HepG2 (cell line): ENCODE measurements at regions not wholly inside any gene's neighbourhood (a gene's known extent, or its start where the extent isn't known, plus 50 kb on each side); places are given as distances from the start of the nearest gene placed in this dataset.

Source experiments
- ATAC-seq: fragments of 200-7000 bp; cut with Tn5 transposase; 3 replicates; pipeline ENCODE4 v1.9.1; 2020; ENCODE audit warnings: mild to moderate bottlenecking, moderate library complexity
- BruUV-seq: library from RNA; stranded (reverse); fragments of 400-500 nt; replicated peaks from 2 replicates; lab custom pipeline; 2021; lab: Mats Ljungman, UMichigan
- CTCF ChIA-PET: fragments of 300-600 bp; formaldehyde crosslinking; extraction: SDS; loops from one replicate; lab custom pipeline; 2021; ENCODE audit warnings: low total read pairs, inconsistent platforms, low intra/inter-chr PET ratio; lab: Yijun Ruan, JAX
- POLR2A ChIA-PET: fragments of 350-600 bp; sonication (Branson Sonifier 250); formaldehyde crosslinking; loops from one replicate; lab custom pipeline; 2020; ENCODE audit warnings: antibody characterized with exemption, inconsistent platforms; lab: Yijun Ruan, JAX
- DNase-seq: peaks from one replicate; pipeline ENCODE4 v3.0.0-alpha.2; 2015; ENCODE audit warnings: low spot score
- FAIRE-seq: peaks from 3 replicates; lab custom pipeline; 2011; peaks lifted over from hg19 to GRCh38; lab: Jason Lieb, UNC
- H2AFZ ChIP-seq: one replicate; pipeline ENCODE4 v1.6.1; 2011; ENCODE audit warnings: low read length, inconsistent platforms
- H3K27ac ChIP-seq: fragments of 300-600 bp; 3 replicates; pipeline ENCODE4 v1.8.0; 2011; ENCODE audit warnings: mixed run types, mild to moderate bottlenecking, mixed read lengths, low read length, inconsistent platforms; ENCODE audit not compliant: insufficient read depth; ENCODE audit errors: extremely low read length
- H3K27me3 ChIP-seq, 2 experiments: fragments of 200-600 bp in 1 of 2; 2 replicates in 1 of 2; 3 replicates in 1 of 2; pipeline versions ENCODE4 v1.6.0 to v1.8.0; 2011; ENCODE audit warnings: low read length in 2 of 2, mild to moderate bottlenecking in 2 of 2, moderate library complexity in 2 of 2, inconsistent platforms in 1 of 2; ENCODE audit not compliant: insufficient read depth in 2 of 2, control insufficient read depth in 1 of 2
- H3K36me3 ChIP-seq, 2 experiments: fragments of 200-600 bp in 1 of 2; replicated peaks in 1 of 2; 2 replicates in 1 of 2; 3 replicates in 1 of 2; pipeline versions ENCODE4 v1.5.1 to v1.8.0; 2011; ENCODE audit warnings: low read length in 2 of 2, inconsistent platforms in 1 of 2; ENCODE audit not compliant: insufficient read depth in 2 of 2, control insufficient read depth in 1 of 2
- H3K4me1 ChIP-seq: 2 replicates; pipeline ENCODE4 v1.5.1; 2012; ENCODE audit warnings: low read length, inconsistent platforms; ENCODE audit not compliant: insufficient read depth
- H3K4me2 ChIP-seq: 2 replicates; pipeline ENCODE4 v1.6.0; 2011; ENCODE audit warnings: low read depth, low read length, inconsistent platforms
- H3K4me3 ChIP-seq, 3 experiments: fragments of 200-600 bp in 1 of 3; sonication (generic), shearing (Covaris generic) in 1 of 3; replicated peaks in 1 of 3; 2 replicates each; pipeline ENCODE4 v1.5.1; 2011 to 2016; ENCODE audit warnings: low read length in 3 of 3, inconsistent platforms in 2 of 3, low read depth in 2 of 3, mild to moderate bottlenecking in 2 of 3, control low read depth in 1 of 3, mixed read lengths in 1 of 3; ENCODE audit not compliant: insufficient read depth in 1 of 3
- H3K79me2 ChIP-seq: one replicate; pipeline ENCODE4 v1.6.1; 2011; ENCODE audit warnings: low read length, inconsistent platforms; ENCODE audit not compliant: insufficient read depth
- H3K9ac ChIP-seq: 2 replicates; pipeline ENCODE4 v1.6.0; 2011; ENCODE audit warnings: mild to moderate bottlenecking, low read depth, low read length, inconsistent platforms; ENCODE audit not compliant: insufficient read depth
- H3K9me3 ChIP-seq: 2 replicates; pipeline ENCODE4 v1.5.1; 2012; ENCODE audit warnings: mild to moderate bottlenecking, low read length
- H4K20me1 ChIP-seq: 2 replicates; pipeline ENCODE4 v1.6.0; 2011; ENCODE audit warnings: inconsistent platforms, mild to moderate bottlenecking, low read length, moderate library complexity; ENCODE audit not compliant: insufficient read depth
- EP300 ChIP-seq, 3 experiments: sonication (generic) in 1 of 3; formaldehyde crosslinking in 1 of 3; IDR thresholded peaks; 2 replicates each; pipeline versions ENCODE4 v1.5.1 to v1.6.1; 2011 to 2020; ENCODE audit warnings: low read depth in 2 of 3, low read length in 2 of 3, borderline replicate concordance in 1 of 3, improper control_type of control experiment in 1 of 3, mild to moderate bottlenecking in 1 of 3, missing genetic modification reagents in 1 of 3, moderate library complexity in 1 of 3
- KLF9 ChIP-seq: IDR thresholded peaks from 2 replicates; pipeline ENCODE4 v1.6.1; 2016; ENCODE audit warnings: low read depth
- NFRKB ChIP-seq: fragments of 450-650 bp; IDR thresholded peaks from 2 replicates; pipeline ENCODE4 v1.6.1; 2017
- SATB2 ChIP-seq: sonication (generic); formaldehyde crosslinking; IDR thresholded peaks from 2 replicates; pipeline ENCODE4 v1.5.0; 2020; ENCODE audit warnings: missing genetic modification reagents
- ZMYM3 ChIP-seq: sonication (generic); formaldehyde crosslinking; IDR thresholded peaks from 2 replicates; pipeline ENCODE4 v1.5.1; 2020; ENCODE audit warnings: mild to moderate bottlenecking, missing genetic modification reagents
- ZNF296 ChIP-seq: sonication (generic); formaldehyde crosslinking; conservative IDR thresholded peaks from 2 replicates; pipeline ENCODE4 v1.5.0; 2020; ENCODE audit warnings: mild to moderate bottlenecking, missing genetic modification reagents
- ZNF333 ChIP-seq: sonication (generic); formaldehyde crosslinking; IDR thresholded peaks from 2 replicates; pipeline ENCODE4 v1.4.0; 2020; ENCODE audit warnings: mild to moderate bottlenecking, missing genetic modification reagents, borderline replicate concordance
- ZNF350 ChIP-seq: sonication (generic); formaldehyde crosslinking; IDR thresholded peaks from 2 replicates; pipeline ENCODE4 v1.4.0; 2020; ENCODE audit warnings: mild to moderate bottlenecking, low read depth, missing genetic modification reagents, borderline replicate concordance
- ZNF382 ChIP-seq: sonication (generic); formaldehyde crosslinking; IDR thresholded peaks from 2 replicates; pipeline ENCODE4 v1.5.0; 2020; ENCODE audit warnings: missing genetic modification reagents, mild to moderate bottlenecking, borderline replicate concordance
- ZNF792 ChIP-seq: IDR thresholded peaks from 2 replicates; pipeline ENCODE4 v1.6.1; 2016
- ZNF83 ChIP-seq: sonication (generic); formaldehyde crosslinking; IDR thresholded peaks from 2 replicates; pipeline ENCODE4 v1.4.0; 2020; ENCODE audit warnings: missing genetic modification reagents, mild to moderate bottlenecking, borderline replicate concordance
- WGBS: methylation state at CpG from one replicate; pipeline ENCODE4 v1.1.6; 2017; ENCODE audit warnings: low lambda C conversion rate; 5-methylcytosine and 5-hydroxymethylcytosine counted together
- in situ Hi-C: cut with HindIII; loops from 2 replicates; pipeline ENCODE4 v1.10.0; 2017; ENCODE audit warnings: low pct_unique_long_range_greater_than_20kb; ENCODE audit not compliant: extremely low pct_ligation_motif_present
- intact Hi-C: fragments of 100-400 bp; cut with micrococcal nuclease; formaldehyde crosslinking; loops from one replicate; pipeline ENCODE4 v1.10.0; 2022; ENCODE audit not compliant: unreplicated experiment
- TF ChIP-seq, protein P1 (sequence below): sonication (generic); formaldehyde crosslinking; IDR thresholded peaks from 2 replicates; pipeline ENCODE4 v1.5.0; 2020; ENCODE audit warnings: mild to moderate bottlenecking, missing genetic modification reagents, borderline replicate concordance
- TF ChIP-seq, protein P2 (sequence below): sonication (generic); formaldehyde crosslinking; IDR thresholded peaks from 2 replicates; pipeline ENCODE4 v1.9.0; 2021; ENCODE audit warnings: mild to moderate bottlenecking, missing genetic modification reagents

DNA sequence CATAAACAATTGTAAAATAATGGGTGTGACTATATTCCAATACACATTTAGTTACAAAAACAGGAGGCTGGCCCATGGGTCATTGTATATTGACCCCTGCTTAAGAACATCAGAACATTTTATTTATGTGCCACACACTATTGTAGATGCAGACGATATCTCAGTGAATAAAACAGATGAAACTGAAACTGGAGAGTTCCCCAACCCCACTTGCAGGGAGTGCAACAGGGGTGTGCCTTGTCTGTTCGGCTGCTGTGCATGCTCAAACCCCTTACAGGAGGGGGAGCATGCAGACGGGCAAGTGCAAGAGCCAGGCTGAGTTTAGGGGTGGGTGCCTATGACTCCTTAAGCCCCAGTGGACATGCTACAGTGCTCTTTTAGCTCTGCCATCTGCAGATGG, 509.6 kb downstream of the IGSF11 start:
- POLR2A ChIA-PET: no interaction called here
- TF ChIP-seq ZNF792 (CRISPR knock-in tag) (no peak), KLF9 (CRISPR knock-in tag) (no peak), EP300 (IDR thresholded peaks at IDR 0.05; ENCODE audit: low read depth in 2 of 2, low read length in 2 of 2) (no peak), EP300 (CRISPR knock-in tag; IDR thresholded peaks at IDR 0.05; ENCODE audit: borderline replicate concordance) (no peak), ZNF83 (no peak), NFRKB (no peak), ZNF382 (CRISPR knock-in tag) (no peak), ZNF333 (no peak), ZNF296 (CRISPR knock-in tag) (no peak), ZNF350 (CRISPR knock-in tag) (no peak), ZMYM3 (CRISPR knock-in tag) (no peak), SATB2 (CRISPR knock-in tag) (no peak)
- TF ChIP-seq, protein P1, sequence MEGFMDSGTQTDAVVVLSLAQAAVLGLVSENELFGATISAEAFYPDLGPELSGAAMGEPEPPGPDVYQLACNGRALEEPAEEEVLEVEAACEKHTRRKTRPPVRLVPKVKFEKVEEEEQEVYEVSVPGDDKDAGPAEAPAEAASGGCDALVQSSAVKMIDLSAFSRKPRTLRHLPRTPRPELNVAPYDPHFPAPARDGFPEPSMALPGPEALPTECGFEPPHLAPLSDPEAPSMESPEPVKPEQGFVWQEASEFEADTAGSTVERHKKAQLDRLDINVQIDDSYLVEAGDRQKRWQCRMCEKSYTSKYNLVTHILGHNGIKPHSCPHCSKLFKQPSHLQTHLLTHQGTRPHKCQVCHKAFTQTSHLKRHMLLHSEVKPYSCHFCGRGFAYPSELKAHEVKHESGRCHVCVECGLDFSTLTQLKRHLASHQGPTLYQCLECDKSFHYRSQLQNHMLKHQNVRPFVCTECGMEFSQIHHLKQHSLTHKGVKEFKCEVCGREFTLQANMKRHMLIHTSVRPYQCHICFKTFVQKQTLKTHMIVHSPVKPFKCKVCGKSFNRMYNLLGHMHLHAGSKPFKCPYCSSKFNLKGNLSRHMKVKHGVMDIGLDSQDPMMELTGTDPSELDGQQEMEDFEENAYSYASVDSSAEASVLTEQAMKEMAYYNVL: no peak
- TF ChIP-seq, protein P2, sequence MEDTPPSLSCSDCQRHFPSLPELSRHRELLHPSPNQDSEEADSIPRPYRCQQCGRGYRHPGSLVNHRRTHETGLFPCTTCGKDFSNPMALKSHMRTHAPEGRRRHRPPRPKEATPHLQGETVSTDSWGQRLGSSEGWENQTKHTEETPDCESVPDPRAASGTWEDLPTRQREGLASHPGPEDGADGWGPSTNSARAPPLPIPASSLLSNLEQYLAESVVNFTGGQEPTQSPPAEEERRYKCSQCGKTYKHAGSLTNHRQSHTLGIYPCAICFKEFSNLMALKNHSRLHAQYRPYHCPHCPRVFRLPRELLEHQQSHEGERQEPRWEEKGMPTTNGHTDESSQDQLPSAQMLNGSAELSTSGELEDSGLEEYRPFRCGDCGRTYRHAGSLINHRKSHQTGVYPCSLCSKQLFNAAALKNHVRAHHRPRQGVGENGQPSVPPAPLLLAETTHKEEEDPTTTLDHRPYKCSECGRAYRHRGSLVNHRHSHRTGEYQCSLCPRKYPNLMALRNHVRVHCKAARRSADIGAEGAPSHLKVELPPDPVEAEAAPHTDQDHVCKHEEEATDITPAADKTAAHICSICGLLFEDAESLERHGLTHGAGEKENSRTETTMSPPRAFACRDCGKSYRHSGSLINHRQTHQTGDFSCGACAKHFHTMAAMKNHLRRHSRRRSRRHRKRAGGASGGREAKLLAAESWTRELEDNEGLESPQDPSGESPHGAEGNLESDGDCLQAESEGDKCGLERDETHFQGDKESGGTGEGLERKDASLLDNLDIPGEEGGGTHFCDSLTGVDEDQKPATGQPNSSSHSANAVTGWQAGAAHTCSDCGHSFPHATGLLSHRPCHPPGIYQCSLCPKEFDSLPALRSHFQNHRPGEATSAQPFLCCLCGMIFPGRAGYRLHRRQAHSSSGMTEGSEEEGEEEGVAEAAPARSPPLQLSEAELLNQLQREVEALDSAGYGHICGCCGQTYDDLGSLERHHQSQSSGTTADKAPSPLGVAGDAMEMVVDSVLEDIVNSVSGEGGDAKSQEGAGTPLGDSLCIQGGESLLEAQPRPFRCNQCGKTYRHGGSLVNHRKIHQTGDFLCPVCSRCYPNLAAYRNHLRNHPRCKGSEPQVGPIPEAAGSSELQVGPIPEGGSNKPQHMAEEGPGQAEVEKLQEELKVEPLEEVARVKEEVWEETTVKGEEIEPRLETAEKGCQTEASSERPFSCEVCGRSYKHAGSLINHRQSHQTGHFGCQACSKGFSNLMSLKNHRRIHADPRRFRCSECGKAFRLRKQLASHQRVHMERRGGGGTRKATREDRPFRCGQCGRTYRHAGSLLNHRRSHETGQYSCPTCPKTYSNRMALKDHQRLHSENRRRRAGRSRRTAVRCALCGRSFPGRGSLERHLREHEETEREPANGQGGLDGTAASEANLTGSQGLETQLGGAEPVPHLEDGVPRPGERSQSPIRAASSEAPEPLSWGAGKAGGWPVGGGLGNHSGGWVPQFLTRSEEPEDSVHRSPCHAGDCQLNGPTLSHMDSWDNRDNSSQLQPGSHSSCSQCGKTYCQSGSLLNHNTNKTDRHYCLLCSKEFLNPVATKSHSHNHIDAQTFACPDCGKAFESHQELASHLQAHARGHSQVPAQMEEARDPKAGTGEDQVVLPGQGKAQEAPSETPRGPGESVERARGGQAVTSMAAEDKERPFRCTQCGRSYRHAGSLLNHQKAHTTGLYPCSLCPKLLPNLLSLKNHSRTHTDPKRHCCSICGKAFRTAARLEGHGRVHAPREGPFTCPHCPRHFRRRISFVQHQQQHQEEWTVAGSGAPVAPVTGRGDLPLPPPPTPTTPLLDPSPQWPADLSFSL: no peak
- WGBS: 0% methylated on average over 1 of the region's 3 CpGs
- in situ Hi-C loops (no loop called here), intact Hi-C loops (no loop called here)
- CTCF ChIA-PET: no interaction called here
- DNase-seq: no peak
- Histone ChIP-seq H3K36me3 (no peaks in the 10 kb centered on the region), H3K4me1 (peaks cover 15% of the 10 kb centered on the region), H3K9me3 (no peaks in the 10 kb centered on the region), H4K20me1 (no peaks in the 10 kb centered on the region), H3K27me3 (no peaks in the 10 kb centered on the region), H3K9ac (no peak overlapping the region), H3K4me2 (no peak overlapping the region), H3K4me3 (no peak overlapping the region), H3K27ac (no peak overlapping the region), H3K79me2 (no peaks in the 10 kb centered on the region), H2AFZ (no peak overlapping the region)
- no peak for ATAC-seq
- no peak for FAIRE-seq
- no TSS peak for BruUV-seq
